HK-2 (cell line): ENCODE measurements at regions not wholly inside any gene's neighbourhood (a gene's known extent, or its start where the extent isn't known, plus 50 kb on each side); places are given as distances from the start of the nearest gene placed in this dataset.

Experiments
- DNase-seq: peaks from one replicate; pipeline ENCODE4 v3.0.0-alpha.2; 2018; ENCODE audit not compliant: unreplicated experiment

GRCh38 chr14:60563113-60563512 is 54.2 kb downstream of the SIX6 start:
- DNase-seq, result no peak

- DNase-seq, result peak; percentile 17
Measured at GRCh38 chr14:60565211-60565610, 56.3 kb downstream of the SIX6 start.

GRCh38 chr14:60566101-60566500 is 57.2 kb downstream of the SIX6 start:
- no peak for DNase-seq

- no peak for DNase-seq
Measured at GRCh38 chr14:60573943-60574495, 65.1 kb downstream of the SIX6 start.

- DNase-seq, result no peak
Measured at GRCh38 chr14:60575008-60575407, 66.1 kb downstream of the SIX6 start.

- no peak for DNase-seq
Measured at GRCh38 chr14:60585676-60586075, 63.6 kb downstream of the SIX1 start.

- no peak for DNase-seq
Measured at GRCh38 chr14:60589442-60589841, 59.8 kb downstream of the SIX1 start.

GRCh38 chr14:60590991-60591414 is 58.3 kb downstream of the SIX1 start:
- no peak for DNase-seq
